ENCODE measurements at regions not wholly inside any gene's neighbourhood (a gene's known extent, or its start where the extent isn't known, plus 50 kb on each side); places are given as distances from the start of the nearest gene placed in this dataset.

GRCh38 chr5:136676685-136677084 lies 311.3 kb upstream of the TRPC7 start:
- no peak for DNase-seq (ENCODE audit: insufficient read length, low spot score)
- no peak for FAIRE-seq

DNA sequence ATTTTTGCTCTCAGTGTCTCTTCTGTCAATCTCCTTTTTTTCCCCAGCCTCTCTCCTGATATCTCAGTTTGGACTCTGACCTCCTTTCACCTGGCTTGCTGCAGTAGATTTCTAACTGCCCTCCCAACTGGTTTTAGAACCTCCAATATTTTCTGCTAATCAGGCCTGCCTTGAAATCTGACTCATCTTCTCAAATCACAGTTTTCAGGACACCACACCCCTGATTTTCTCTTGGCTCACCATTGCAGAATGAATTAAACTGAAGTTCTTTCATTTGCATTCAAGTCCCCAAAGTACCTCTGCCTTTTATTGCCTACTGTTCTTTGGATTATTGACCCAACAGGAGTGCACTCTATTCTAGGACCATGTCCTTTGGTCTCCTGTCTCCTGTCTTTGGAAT lies 310.4 kb upstream of the TRPC7 start:
- no peak for TF ChIP-seq POLR2A (IDR thresholded peaks at IDR 0.05; ENCODE audit: low read depth, low read length)
- FAIRE-seq (no peak), DNase-seq (ENCODE audit: insufficient read length, low spot score) (no peak)

More at GRCh38 chr5:136676685-136677084, 311.3 kb upstream of the TRPC7 start:
- TF ChIP-seq POLR2A (IDR thresholded peaks at IDR 0.05; ENCODE audit: low read depth, low read length), result no peak

DNA sequence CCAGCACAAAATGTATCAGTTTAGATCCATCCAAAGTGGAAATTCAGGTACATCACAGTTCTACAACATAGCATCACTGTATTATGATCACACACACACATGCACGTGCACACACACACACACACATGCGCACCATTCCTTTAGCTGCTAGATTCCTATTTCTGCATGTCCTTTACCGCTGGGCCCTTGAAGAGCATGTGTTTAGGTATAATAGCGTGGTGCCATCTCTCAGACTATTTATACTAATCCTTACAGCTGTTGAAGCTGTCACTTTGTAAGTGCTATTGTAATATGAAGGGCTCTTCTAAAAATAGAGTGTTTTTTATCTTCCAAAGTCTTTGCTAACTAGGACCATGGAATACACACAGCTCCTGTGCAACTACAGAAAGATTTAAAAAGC lies 308.8 kb upstream of the TRPC7 start:
- FAIRE-seq, result no peak

DNA sequence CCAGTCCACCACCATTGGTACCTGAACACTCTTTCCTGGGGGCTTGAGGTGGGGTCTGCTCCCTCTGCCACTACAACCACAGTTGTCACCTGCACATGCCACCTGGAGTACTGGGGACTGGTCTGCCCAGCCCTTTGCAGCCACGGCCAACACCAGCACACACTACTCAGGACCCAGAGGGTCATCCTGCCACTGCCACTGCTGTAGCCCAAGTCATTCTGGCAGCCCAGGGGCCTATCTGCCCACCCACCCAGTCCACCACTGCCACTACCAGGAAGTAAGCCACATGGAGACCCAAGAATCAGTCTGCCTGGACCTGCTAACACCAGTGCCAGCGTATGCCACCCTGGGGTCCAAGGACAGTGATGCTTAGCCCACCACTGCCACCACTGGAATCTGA lies 302.4 kb upstream of the TRPC7 start:
- no peak for FAIRE-seq
- no peak for TF ChIP-seq POLR2A (IDR thresholded peaks at IDR 0.05; ENCODE audit: low read depth, low read length)

More for the DNA sequence above, 308.8 kb upstream of the TRPC7 start:
- no peak for TF ChIP-seq POLR2A (IDR thresholded peaks at IDR 0.05; ENCODE audit: low read depth, low read length)
- DNase-seq (ENCODE audit: insufficient read length, low spot score), result no peak

DNA sequence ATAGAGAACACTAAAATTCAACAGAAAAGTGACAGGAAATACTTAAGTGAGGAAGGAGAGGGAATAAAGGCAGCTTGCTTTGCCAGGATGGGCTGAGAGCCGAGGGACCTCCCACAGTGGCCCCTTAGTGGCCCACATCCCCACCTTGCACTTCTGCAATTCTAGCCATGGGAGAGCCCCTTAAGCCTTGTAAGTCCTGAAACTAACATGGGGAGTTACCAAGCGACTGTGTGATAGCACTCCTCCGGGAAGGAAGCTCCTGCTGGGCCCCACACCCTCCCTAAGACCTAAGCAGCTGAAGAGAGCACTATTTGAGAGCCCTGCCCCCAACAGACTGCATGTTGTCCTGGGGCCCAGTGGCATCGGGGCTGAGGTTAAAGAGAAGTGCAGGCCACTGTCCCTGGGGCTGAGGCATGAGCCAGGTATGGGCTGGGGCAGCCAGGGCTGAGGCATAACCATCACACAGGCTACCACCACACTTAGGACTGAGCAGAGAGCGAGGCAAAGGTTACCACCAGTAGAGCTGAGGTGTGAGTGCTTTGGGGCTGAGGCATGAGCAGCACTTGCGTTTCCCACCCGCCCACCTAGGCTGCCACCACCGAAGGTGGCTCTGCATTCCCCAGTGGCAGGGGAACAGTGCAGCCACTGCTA lies 301.8 kb upstream of the TRPC7 start:
- FAIRE-seq (no peak), DNase-seq (ENCODE audit: insufficient read length, low spot score) (no peak)
- TF ChIP-seq POLR2A (IDR thresholded peaks at IDR 0.05; ENCODE audit: low read depth, low read length), result no peak

More for the DNA sequence above, 302.4 kb upstream of the TRPC7 start:
- DNase-seq (ENCODE audit: insufficient read length, low spot score), result no peak

DNA sequence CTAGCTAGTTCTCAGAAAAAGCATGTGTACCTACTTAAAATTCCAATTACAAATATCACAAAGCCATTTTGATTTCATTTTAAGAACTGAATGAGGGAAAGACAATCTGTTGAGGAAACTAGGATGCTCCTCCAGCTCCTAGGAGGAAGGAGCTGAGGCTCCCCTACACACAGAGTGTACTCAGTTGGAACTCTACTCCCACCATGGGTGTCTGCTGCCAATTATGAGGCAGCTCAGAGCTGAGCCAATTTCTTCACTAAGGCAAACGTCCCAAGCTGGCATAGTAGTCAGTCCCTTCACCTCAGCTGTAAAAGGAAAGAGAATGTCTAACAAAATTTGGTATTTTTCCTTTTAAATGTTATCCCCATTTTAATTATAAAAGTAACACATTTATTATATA lies 300.0 kb upstream of the TRPC7 start:
- no peak for FAIRE-seq
- TF ChIP-seq POLR2A (IDR thresholded peaks at IDR 0.05; ENCODE audit: low read depth, low read length), result no peak
- DNase-seq (ENCODE audit: insufficient read length, low spot score), result no peak

DNA sequence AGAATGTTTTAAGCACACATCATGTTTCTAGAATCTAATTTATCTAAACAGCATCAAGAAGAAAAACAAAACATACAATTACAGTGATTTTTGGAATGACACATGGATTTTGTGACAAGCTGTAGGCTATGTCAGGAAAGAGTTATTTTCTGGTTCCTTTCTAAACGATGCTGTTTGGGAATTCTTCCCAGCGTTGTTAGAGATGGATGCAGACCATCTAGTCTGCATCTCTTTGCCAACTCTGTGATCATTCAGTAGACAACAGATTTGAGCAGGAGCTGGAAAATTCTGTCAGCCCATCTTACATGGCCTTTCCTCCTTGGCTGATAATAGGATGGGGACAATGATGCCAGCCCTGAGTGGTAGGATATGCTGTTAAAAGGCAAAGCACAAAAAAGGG lies 295.7 kb upstream of the TRPC7 start:
- no peak for TF ChIP-seq POLR2A (IDR thresholded peaks at IDR 0.05; ENCODE audit: low read depth, low read length)
- FAIRE-seq (no peak), DNase-seq (ENCODE audit: insufficient read length, low spot score) (no peak)

- DNase-seq (ENCODE audit: insufficient read length, low spot score) (no peak), FAIRE-seq (no peak)
- TF ChIP-seq POLR2A (IDR thresholded peaks at IDR 0.05; ENCODE audit: low read depth, low read length), result no peak
Measured at GRCh38 chr5:136656811-136657210, 291.5 kb upstream of the TRPC7 start.

- no peak for FAIRE-seq
- no peak for TF ChIP-seq POLR2A (IDR thresholded peaks at IDR 0.05; ENCODE audit: low read depth, low read length)
Measured at GRCh38 chr5:136655468-136655867, 290.1 kb upstream of the TRPC7 start.

DNA sequence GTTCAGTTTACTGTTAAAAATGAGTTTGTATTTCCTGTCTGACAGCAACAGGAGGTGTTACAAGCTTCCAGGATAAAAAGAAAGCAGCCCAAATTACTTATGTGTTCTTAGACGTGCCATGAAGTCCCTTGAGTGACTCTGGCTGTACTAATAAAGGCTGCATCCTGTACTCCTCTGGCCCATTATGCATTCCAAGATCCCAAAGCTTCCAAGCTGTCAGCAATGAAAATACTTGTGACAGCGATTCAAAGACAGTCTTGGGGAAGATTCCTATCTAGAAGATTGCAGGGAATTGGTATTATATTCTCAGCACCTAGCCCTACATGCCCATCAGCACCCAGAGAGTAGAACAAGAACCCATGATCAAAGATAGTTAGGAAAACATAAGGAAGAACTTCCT lies 281.6 kb upstream of the TRPC7 start:
- FAIRE-seq, result no peak
- no peak for DNase-seq (ENCODE audit: insufficient read length, low spot score)
- TF ChIP-seq POLR2A (IDR thresholded peaks at IDR 0.05; ENCODE audit: low read depth, low read length), result no peak

More at GRCh38 chr5:136655468-136655867, 290.1 kb upstream of the TRPC7 start:
- no peak for DNase-seq (ENCODE audit: insufficient read length, low spot score)

DNA sequence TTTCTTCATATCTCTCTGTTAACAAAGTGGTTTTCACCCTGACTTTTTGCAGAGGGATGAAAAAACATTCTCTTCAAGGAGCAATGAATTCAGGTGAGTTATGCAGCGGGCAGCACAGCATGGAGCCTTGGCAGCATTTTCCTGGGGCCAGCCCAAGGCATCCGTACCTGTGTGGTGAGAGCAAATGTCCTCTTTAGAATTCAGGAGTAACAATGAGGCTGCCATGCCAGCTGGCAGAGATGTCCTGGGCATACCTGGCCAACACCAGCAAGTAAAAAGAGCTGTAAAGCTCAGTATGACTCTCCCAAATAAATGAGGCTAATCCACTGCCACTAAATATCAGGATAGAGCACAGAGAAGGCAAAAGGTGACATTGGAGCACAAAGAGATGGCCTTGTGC lies 277.6 kb upstream of the TRPC7 start:
- TF ChIP-seq POLR2A (IDR thresholded peaks at IDR 0.05; ENCODE audit: low read depth, low read length), result no peak
- FAIRE-seq (no peak), DNase-seq (ENCODE audit: insufficient read length, low spot score) (no peak)

- no peak for TF ChIP-seq POLR2A (IDR thresholded peaks at IDR 0.05; ENCODE audit: low read depth, low read length)
- DNase-seq (ENCODE audit: insufficient read length, low spot score) (no peak), FAIRE-seq (no peak)
Measured at GRCh38 chr5:136639616-136640015, 274.3 kb upstream of the TRPC7 start.

DNA sequence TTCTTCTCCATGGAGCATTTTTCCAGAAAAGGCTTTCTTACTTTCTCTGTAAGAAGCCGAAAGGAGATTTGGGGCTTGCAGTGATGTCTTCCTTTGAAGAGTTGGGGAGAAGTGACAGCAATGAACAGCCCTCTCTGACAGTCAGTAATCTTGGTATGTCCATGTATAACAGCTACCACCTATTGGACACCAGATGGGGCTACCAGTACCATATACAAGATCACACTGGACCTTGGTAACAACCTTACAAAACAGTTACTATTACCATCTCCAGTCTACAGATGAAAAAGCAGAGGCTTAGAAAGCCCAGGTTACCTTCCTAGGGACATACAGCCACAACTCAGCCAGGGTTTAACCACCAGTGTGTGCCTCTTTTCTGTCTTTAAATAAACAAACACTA lies 272.7 kb upstream of the TRPC7 start:
- no peak for TF ChIP-seq POLR2A (IDR thresholded peaks at IDR 0.05; ENCODE audit: low read depth, low read length)
- DNase-seq (ENCODE audit: insufficient read length, low spot score), result no peak

DNA sequence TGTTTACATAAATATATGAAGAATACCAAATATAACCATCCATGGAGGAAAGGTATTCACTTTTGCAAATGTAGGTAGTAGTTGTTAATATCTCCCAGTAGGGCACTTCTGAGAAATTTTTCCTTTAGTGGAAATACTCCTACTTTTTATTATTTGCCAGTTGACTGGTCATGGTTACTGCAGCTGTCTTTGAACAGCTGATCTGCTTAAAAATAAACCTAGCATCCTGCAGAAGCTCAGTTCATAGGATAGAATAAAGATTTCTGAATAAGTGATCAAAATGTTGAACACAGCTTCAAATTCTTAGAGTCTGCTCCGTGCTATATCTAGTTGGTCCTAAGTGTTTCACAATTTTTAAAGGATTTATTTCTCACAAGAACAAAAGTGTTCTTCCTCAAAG lies 270.7 kb upstream of the TRPC7 start:
- no peak for TF ChIP-seq POLR2A (IDR thresholded peaks at IDR 0.05; ENCODE audit: low read depth, low read length)
- no peak for FAIRE-seq

More for the DNA sequence above, 272.7 kb upstream of the TRPC7 start:
- no peak for FAIRE-seq

GRCh38 chr5:136631186-136631585 lies 265.8 kb upstream of the TRPC7 start:
- no peak for DNase-seq (ENCODE audit: insufficient read length, low spot score)
- FAIRE-seq, result no peak
- no peak for TF ChIP-seq POLR2A (IDR thresholded peaks at IDR 0.05; ENCODE audit: low read depth, low read length)

More for the DNA sequence above, 270.7 kb upstream of the TRPC7 start:
- DNase-seq (ENCODE audit: insufficient read length, low spot score), result no peak
